Astrocyte of the spinal cord (primary cell): ENCODE measurements at regions not wholly inside any gene's neighbourhood (a gene's known extent, or its start where the extent isn't known, plus 50 kb on each side); places are given as distances from the start of the nearest gene placed in this dataset.

Source experiments
- DNase-seq: peaks from one replicate; pipeline ENCODE4 v3.0.0; 2011; ENCODE audit warnings: low read depth, low spot score
- H3K4me3 ChIP-seq: 2 replicates; pipeline ENCODE4 v1.5.1; 2011; ENCODE audit warnings: low read depth, mild to moderate bottlenecking, low read length, moderate library complexity
- in situ Hi-C: cut with HindIII; loops from 2 replicates; pipeline ENCODE4 v1.10.0; 2017; ENCODE audit warnings: low sequenced_read_pairs
- TF ChIP-seq, protein P1 (sequence below): IDR thresholded peaks from 2 replicates; pipeline ENCODE4 v1.5.1; 2012; ENCODE audit warnings: low read depth, mild to moderate bottlenecking, low read length, inconsistent platforms

DNA sequence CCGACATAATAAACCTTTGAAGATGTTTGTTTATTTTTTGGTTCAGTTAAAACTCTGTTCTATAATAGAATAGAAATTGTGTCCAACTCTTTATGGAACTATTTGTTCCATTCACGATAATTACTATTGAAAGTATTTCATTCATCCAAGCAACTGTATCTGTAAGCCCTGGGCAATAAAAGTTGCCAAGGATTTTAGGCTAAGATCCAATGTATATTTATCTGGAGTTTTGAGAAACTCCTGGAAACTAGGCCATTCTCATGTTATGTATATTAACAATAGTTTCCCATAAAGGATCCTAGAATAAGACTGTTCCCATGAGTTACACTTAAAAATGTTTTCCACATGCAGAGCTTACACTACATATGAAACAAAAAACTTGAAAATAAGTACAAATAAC lies 261.6 kb downstream of the SLITRK6 start:
- TF ChIP-seq, protein P1, sequence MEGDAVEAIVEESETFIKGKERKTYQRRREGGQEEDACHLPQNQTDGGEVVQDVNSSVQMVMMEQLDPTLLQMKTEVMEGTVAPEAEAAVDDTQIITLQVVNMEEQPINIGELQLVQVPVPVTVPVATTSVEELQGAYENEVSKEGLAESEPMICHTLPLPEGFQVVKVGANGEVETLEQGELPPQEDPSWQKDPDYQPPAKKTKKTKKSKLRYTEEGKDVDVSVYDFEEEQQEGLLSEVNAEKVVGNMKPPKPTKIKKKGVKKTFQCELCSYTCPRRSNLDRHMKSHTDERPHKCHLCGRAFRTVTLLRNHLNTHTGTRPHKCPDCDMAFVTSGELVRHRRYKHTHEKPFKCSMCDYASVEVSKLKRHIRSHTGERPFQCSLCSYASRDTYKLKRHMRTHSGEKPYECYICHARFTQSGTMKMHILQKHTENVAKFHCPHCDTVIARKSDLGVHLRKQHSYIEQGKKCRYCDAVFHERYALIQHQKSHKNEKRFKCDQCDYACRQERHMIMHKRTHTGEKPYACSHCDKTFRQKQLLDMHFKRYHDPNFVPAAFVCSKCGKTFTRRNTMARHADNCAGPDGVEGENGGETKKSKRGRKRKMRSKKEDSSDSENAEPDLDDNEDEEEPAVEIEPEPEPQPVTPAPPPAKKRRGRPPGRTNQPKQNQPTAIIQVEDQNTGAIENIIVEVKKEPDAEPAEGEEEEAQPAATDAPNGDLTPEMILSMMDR: no peak
- no peak overlapping the region for H3K4me3 ChIP-seq
- in situ Hi-C loops: no loop called here
- DNase-seq: no peak

DNA sequence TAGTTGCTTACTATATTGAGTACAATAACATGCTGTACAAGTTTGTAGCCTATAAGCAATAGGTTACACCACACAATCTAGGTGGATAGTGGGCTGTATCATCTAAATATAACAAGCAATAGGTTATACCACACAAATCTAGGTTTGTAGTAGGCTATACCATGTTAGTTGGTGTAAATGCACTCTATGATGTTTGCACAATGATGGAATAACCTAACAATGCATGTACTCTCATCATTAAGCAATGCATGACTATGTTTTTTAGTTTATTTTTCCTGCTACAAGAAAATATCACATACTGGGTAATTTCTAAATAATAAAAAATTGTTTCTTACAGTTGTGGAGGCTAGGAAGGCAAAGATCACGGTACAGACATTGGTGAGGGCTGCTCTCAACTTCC lies 262.5 kb downstream of the SLITRK6 start:
- in situ Hi-C loops: no loop called here
- DNase-seq: no peak
- TF ChIP-seq, protein P1: no peak
- H3K4me3 ChIP-seq: no peak overlapping the region

DNA sequence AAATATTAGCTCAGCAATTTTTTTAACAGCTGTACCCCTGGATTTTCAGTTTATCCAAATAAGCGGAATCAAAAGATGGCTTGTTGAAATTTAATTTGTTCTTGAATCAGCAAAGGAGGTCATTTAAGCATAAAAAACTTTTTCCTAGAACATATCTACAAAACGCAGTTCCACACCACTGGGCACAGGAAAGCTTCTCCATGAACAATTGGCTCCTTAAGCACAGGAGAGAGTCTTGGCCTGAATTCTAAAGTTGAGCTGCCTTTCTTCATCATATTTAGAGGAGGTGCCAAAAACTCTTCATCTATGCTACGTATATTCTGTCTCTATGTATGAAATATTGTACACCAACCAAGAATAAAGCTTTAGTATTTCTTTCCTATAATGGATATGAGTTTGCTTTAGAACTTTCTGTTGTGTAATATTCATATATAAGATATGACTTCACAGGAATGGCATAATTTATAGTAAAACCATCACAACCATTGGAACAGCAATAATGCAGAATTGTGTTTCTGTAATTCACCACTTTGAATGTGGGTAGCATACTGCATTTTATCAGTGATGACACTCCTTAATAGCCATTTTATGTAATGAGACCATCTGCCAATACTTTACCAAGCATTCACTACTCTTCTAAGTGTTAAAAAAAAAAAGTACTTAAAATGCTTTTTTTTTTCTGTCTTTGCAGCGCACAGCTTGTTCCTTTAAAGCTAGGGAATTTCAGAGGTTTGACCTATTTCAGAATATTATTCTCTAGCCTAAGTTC lies 263.7 kb downstream of the SLITRK6 start:
- H3K4me3 ChIP-seq: no peak overlapping the region
- in situ Hi-C loops: no loop called here
- no peak for DNase-seq
- TF ChIP-seq, protein P1: no peak

DNA sequence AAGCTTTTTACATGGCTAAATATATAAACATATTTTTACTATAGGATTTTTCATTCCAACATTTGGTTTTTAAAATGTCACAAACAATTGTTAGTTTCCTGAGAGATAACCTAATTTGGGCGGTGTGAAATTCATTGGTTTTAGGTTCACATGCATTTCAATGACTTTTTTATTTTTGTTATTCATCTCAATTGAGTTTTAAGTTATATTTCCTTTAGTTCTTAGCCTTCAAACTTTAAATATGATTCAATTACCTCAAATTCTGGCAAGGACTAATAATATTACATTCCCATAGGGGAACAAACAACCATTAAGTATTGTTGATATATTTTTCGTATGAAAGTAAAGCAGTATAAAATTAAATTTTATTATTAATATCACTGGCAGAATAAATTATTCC lies 265.3 kb downstream of the SLITRK6 start:
- in situ Hi-C loops: no loop called here
- TF ChIP-seq, protein P1: no peak
- DNase-seq: no peak
- H3K4me3 ChIP-seq: no peak overlapping the region

DNA sequence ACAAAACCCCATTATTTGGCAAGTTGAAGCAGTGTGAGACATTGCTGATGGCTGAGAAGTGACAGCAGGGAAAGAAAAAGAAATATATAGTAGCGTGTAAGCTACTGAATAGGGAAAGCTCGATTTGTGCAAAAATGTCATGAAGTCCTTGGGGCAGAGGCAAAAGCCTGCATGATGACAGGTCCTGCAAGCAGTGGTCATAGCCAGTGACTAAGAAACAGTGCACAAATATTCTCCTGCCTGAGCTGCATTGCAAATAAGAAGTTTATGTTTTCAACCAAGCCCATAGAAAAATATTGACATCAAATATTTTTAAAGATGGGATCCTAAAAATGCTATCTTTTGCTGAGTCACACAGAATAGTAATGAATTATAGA lies 270.0 kb downstream of the SLITRK6 start:
- TF ChIP-seq, protein P1: no peak
- in situ Hi-C loops: no loop called here
- DNase-seq: peak; percentile 16
- no peak overlapping the region for H3K4me3 ChIP-seq

DNA sequence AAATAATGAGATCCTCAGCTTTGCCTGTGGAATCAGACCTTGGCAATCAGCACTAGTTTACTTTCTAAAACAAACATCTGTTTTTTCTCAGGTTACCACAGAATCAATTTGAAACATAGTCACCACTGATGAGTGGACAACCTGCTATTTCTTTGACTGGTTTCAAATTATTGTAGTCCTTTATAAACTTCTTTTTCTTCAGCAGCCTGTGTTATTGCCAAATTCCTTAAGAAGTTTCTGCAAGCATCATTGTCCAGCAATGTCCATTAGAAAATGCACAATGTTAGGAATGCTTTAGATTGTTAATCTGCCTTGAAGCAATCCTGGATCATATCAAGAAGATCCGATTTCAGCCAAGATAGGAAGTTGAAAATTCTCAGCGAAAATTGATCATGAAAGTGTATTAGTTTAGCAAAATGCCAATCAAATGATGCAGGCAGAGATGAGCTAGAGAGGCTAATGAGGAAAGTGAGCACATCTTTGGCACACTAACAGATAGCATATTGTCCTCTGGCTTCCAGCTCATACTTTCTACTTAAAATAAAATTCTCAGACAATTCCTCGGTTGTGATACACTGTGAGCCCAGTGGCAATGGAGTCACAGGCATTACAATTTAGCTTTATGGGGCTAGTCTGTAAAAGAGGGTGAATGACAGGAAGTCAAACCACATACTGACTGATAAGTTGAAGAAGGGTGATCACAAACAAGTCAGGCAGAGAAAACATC lies 270.6 kb downstream of the SLITRK6 start:
- peak; percentile 82 for DNase-seq
- no peak overlapping the region for H3K4me3 ChIP-seq
- in situ Hi-C loops: no loop called here

More for the DNA sequence above, 270.6 kb downstream of the SLITRK6 start:
- TF ChIP-seq, protein P1: no peak
